Upper lobe of left lung (tissue), 4 donors: ENCODE measurements at regions not wholly inside any gene's neighbourhood (a gene's known extent, or its start where the extent isn't known, plus 50 kb on each side); places are given as distances from the start of the nearest gene placed in this dataset.

Experiments used
- CTCF ChIP-seq, 6 experiments: fragments of 450-650 bp in 4 of 6; fragments of 200-600 bp in 2 of 6; sonication (generic) in 2 of 6; IDR thresholded peaks; one replicate each; pipeline ENCODE4 v1.5.1; 2016 to 2019; ENCODE audit warnings: antibody characterized with exemption in 6 of 6
- EP300 ChIP-seq, 4 donors: sonication (generic); formaldehyde crosslinking; IDR thresholded peaks; one replicate each; pipeline ENCODE4 v1.5.1; 2017; ENCODE audit warnings: antibody characterized with exemption in 4 of 4, control low read depth in 2 of 4
- POLR2A ChIP-seq, 4 donors: fragments of 450-650 bp; IDR thresholded peaks; one replicate each; pipeline ENCODE4 v1.5.1; 2016 to 2017; ENCODE audit warnings: antibody characterized with exemption in 4 of 4, mild to moderate bottlenecking in 2 of 4
- POLR2AphosphoS5 ChIP-seq, 2 donors: sonication (generic); formaldehyde crosslinking; IDR thresholded peaks; one replicate each; pipeline ENCODE4 v1.5.1; 2017; ENCODE audit warnings: antibody characterized with exemption in 2 of 2

- TF ChIP-seq EP300 (IDR thresholded peaks at IDR 0.05) (no peak), CTCF (IDR thresholded peaks at IDR 0.05) (no peak), POLR2AphosphoS5 (IDR thresholded peaks at IDR 0.05) (no peak), POLR2A (IDR thresholded peaks at IDR 0.05) (no peak)
Observed at GRCh38 chr2:41719756-41720155, 328.1 kb upstream of the PKDCC start.
